ENCODE measurements at regions not wholly inside any gene's neighbourhood (a gene's known extent, or its start where the extent isn't known, plus 50 kb on each side); places are given as distances from the start of the nearest gene placed in this dataset.

DNA sequence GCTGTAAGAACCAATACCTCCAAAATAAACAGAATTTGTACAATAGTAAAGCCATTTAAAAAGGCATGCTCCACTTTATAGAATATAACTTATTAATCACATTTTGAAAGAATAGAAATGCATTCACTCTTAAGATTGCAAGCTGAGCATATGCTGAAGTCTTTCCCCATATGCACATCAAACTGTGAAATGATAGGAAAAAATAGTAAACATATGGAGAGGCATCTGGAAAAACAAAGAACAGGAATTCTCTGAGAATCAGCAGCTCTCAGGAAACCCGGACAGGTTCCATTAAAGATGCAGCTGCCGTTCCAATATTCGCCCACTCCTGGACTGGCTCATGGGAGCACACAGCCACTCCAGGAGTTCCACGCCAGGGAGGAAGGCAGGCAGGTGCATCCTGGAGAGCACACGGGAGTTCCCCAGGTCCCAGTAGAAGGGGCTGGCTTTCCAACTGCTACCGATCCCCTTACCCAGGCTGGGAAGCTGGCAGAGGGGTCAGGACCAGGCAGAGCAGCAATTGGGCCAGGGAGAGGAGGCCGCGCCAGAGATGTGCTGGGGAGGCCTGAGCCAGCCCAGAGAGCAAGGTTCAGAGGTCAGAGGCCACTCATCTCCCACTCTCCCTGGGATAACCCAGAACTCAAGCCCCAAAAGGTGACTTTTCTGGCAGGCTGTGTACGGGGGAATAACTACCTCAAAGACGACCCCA, 111.1 kb downstream of the DLL1 start:
- Histone ChIP-seq H3K4me3 (no peak overlapping the region), H3K27ac (no peak overlapping the region), H3K36me3 (no peaks in the 10 kb centered on the region), H3K27me3 (no peaks in the 10 kb centered on the region), H3K9me3 (no peaks in the 10 kb centered on the region), H3K4me1 (peaks cover 0 to 3% (median 0%) of the 10 kb centered on the region in 12 donors)
- DNase-seq (no peak), ATAC-seq (no peak)
- TF ChIP-seq, protein P1, sequence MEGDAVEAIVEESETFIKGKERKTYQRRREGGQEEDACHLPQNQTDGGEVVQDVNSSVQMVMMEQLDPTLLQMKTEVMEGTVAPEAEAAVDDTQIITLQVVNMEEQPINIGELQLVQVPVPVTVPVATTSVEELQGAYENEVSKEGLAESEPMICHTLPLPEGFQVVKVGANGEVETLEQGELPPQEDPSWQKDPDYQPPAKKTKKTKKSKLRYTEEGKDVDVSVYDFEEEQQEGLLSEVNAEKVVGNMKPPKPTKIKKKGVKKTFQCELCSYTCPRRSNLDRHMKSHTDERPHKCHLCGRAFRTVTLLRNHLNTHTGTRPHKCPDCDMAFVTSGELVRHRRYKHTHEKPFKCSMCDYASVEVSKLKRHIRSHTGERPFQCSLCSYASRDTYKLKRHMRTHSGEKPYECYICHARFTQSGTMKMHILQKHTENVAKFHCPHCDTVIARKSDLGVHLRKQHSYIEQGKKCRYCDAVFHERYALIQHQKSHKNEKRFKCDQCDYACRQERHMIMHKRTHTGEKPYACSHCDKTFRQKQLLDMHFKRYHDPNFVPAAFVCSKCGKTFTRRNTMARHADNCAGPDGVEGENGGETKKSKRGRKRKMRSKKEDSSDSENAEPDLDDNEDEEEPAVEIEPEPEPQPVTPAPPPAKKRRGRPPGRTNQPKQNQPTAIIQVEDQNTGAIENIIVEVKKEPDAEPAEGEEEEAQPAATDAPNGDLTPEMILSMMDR (IDR thresholded peaks at IDR 0.05), result no peak
- TF ChIP-seq POLR2A (IDR thresholded peaks at IDR 0.05), result no peak
- WGBS, 4 donors, result 75 to 82% (median 79%) methylated on average over 8 to 10 of the region's 10 CpGs
- intact Hi-C loops (cut with DNase I), result loop anchor here in 1 of 10 donors (5.0 kb wide), 1 partner anchor 93 kb away; no protein-coding TSS in a partner anchor

DNA sequence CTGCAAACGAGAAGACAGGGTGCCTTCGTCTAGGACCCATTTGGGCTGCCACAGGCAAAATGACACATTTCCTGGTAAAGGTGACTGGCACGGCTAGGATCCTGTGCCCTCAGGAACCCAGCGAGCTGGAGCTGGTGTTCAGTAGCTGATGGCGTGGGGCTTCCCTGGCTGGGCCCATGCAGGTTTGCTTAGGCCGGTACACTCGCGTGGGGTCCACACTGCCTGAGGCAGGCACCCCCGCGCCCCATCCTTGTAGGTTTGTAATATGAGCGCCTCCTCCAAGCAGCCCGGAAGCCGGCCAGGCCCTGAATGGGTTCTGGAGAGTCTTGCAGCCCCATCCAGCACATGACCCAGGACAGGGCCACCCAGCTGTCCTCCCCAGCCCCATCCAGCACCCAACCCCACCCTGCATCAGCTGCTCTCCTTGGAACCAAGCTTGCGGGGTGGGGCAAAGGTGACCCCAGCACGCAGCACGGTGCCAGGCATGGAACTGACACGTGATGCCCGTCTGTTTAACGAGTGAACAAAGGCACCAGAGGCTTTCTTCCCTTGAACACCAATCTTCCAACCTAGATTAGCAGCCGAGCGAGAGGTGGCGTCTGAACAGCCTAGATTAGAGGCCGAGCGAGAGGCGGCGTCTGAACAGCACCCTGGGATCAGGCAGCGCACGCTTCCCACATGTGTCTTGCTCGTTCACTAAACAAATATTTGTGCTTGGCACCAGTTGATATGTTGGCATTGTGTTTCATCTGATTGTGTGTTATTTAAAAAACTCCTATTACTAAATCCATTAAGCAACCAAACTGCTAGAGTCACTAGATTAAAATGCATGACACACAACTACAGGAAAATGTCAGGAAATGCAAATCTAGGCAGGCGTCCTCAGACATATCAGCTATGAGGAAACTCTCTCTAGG, 112.1 kb downstream of the DLL1 start:
- ATAC-seq, result peak in 3 of 4 donors; percentile 32 to 46 (median 45)
- intact Hi-C loops (cut with DNase I), result loop anchor here in 1 of 10 donors (5.0 kb wide), 1 partner anchor 93 kb away; no protein-coding TSS in a partner anchor
- H3K27ac ChIP-seq, result peak overlapping the region in 1 of 12 donors; percentile 25

DNA sequence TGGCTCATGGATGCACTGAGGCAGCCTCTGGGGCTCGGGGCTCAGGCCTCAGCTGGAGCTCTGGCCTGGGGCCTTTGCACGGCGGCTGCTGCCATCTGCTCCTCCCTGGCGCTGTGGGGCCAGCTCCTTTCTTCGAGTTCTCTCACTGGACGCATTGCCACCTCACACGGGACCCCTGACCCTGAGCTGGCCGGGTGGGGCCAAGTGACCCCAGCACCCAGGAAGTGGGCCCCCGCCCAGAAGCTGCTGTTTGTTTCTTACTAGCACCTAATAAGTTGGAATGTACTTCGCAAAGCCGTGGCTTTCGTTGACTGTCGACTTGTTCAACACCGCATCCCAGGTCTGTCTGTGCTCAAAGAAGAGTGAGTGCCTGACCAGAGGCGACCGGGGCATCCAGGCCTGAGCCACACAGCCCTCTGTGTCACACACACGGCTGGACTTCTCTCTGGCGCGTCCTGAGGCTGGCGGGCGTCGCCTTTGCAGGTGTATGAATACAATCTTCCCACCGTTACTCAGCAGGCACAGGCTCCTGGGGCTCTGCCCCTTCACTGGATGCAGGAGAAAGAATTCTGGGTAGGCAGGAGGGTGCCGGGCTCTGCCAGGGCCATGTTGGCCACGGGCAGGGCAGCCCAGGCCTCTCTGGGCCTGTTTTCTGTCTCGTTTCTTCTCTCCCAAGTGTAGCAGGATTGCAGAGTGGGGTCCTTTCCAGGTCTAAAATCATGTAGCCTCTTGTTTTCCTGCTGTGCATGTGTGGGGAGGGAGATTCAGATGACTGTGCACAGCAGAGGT, 112.9 kb downstream of the DLL1 start:
- TF ChIP-seq, protein P1 (IDR thresholded peaks at IDR 0.05), result no peak
- H3K27ac ChIP-seq, result no peak overlapping the region
- 90 to 93% (median 92%) methylated on average over 17 to 26 of the region's 26 CpGs for WGBS, 4 donors
- H3K4me3 ChIP-seq, result no peak overlapping the region
- peaks cover 0 to 11% (median 0%) of the 10 kb centered on the region in 12 donors for H3K4me1 ChIP-seq
- no peaks in the 10 kb centered on the region for H3K9me3 ChIP-seq
- no peak for DNase-seq
- no peaks in the 10 kb centered on the region for H3K27me3 ChIP-seq
- intact Hi-C loops (cut with DNase I), result loop anchor here in 1 of 10 donors (5.0 kb wide), 1 partner anchor 94 kb away; no protein-coding TSS in a partner anchor
- no peak for ATAC-seq
- H3K36me3 ChIP-seq, result no peaks in the 10 kb centered on the region

More for the DNA sequence above, 112.1 kb downstream of the DLL1 start:
- TF ChIP-seq, protein P1 (IDR thresholded peaks at IDR 0.05), result no peak
- no peak for TF ChIP-seq POLR2A (IDR thresholded peaks at IDR 0.05)
- DNase-seq, result no peak
- Histone ChIP-seq H3K27me3 (no peaks in the 10 kb centered on the region), H3K36me3 (no peaks in the 10 kb centered on the region), H3K4me1 (peaks cover 0 to 7% (median 0%) of the 10 kb centered on the region in 12 donors), H3K9me3 (no peaks in the 10 kb centered on the region), H3K4me3 (no peak overlapping the region)
- WGBS, 4 donors, result 72 to 89% (median 86%) methylated on average over 29 to 30 of the region's 30 CpGs
